ENCODE measurements at regions not wholly inside any gene's neighbourhood (a gene's known extent, or its start where the extent isn't known, plus 50 kb on each side); places are given as distances from the start of the nearest gene placed in this dataset.

- no peak for TF ChIP-seq EHMT2 (IDR thresholded peaks at IDR 0.05; ENCODE audit: low read depth)
- TF ChIP-seq RFX5 (IDR thresholded peaks at IDR 0.05), result no peak
- TF ChIP-seq CTCF (IDR thresholded peaks at IDR 0.05), result no peak
- no peak for TF ChIP-seq RAD21 (conservative IDR thresholded peaks at IDR 0.05 in 1 of 2, IDR thresholded peaks at IDR 0.05 in 1 of 2)
- TF ChIP-seq MAX (IDR thresholded peaks at IDR 0.05), result no peak
- TF ChIP-seq CHD2 (IDR thresholded peaks at IDR 0.05; ENCODE audit: low read length, partially characterized antibody), result no peak
- no peak for TF ChIP-seq POLR2A (IDR thresholded peaks at IDR 0.05; ENCODE audit: low read length)
- no peak for TF ChIP-seq HDAC2 (IDR thresholded peaks at IDR 0.05)
- no peak for TF ChIP-seq GATA3 (IDR thresholded peaks at IDR 0.05; ENCODE audit: borderline replicate concordance)
- no peak for TF ChIP-seq BCL3 (IDR thresholded peaks at IDR 0.05)
- no peak for TF ChIP-seq SMC3 (IDR thresholded peaks at IDR 0.05)
These were observed 80.1 kb downstream of the EBLN2 start for GRCh38 chr3:73141525-73141924.

All from A549 (cell line).